GM18502 (cell line): ENCODE measurements at regions not wholly inside any gene's neighbourhood (a gene's known extent, or its start where the extent isn't known, plus 50 kb on each side); places are given as distances from the start of the nearest gene placed in this dataset.
"Not testable (repeated sequence)": the region's sequence is repeated elsewhere in the genome, so short reads cannot be mapped to it uniquely, and the experiment has no call there.

Source experiments
- ATAC-seq: cut with Tn5 transposase; IDR thresholded peaks from one replicate; pipeline ENCODE4 v1.9.1; 2021; ENCODE audit warnings: mild to moderate bottlenecking; ENCODE audit not compliant: unreplicated experiment, poor library complexity

DNA sequence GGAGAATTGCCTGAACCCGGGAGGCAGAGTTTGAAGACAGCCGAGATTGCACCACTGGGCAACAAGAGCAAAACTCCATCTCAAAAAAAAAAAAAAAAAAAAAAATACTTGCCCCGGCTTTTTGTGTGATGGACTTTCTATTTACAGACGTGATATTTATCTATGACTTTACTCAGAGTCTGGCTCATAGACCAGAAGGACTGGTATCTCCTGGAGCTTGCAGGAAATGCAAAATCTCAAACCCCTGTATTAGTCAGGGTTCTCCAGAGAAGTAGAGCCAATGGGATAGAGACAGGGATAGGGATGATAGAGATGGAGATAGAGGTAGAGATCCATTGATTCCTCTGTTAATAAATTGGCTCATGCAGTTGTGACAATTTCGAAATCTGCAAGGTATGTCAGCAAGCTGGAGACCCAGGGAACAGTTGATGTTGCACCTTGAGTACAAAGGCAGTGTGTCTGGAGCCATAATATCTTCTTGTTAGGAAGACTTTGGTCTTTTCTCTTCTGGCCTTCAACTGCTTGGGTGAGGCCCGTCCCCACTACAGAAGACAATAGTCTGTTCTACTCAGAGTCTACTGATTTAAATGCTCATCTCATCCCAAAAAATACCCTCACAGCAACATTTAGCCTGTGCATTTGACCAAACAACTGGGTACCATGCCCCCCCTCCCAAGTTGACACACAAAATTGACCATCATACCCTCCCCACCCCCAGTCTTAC, 195.4 kb upstream of the MSX2 start:
- ATAC-seq: no peak

DNA sequence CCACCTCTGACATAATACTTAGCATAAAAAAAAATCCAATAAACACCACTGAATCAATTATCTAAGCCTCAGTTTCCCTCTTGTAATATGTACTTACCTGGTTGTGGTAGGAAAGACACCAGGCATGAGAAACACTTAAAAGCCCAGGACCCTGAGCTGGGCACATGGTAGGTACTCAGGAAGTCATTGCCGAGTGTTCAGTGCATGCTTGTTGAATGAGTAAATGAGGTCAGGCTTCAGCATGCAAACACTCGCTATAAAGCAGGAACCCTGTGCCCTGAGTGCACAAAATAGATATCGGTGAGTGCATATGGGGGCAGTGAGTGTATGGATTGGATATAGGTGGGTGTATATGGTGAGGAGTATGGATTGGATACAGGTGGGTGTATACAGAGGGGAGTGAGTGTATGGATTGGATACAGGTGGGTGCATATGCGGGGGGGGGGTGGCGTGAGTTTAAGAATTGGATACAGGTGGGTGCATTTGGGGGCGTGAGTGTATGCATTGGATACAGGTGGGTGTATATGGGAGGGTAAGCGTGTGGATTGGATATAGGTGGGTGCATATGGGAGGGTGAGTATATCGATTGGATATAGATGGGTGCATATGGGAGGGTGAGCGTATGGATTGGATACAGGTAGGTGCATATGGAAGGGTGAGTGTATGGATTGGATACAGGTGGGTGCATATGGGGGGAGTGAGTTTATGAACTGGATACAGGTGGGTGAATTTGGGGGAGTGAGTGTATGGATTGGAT, 194.3 kb upstream of the MSX2 start:
- ATAC-seq: no peak

DNA sequence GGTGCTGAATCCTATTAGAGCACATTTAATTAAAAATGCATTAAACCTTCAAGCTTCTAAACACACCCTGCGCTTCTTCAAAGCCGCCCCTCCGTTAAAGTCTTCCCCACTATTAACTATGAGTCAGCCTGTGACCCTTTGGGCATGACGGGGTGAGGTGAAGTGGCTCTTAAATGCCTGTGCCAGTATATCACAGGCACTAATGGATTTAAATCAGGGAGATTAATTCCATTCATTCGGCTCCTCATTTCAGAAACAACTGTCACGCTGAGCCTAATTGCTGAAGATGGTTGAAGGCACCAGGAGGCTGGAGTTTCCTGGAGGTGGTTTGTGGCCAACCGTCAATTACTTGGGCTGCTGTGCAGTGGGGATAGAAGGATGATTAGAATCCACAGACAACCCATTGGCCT, 192.6 kb upstream of the MSX2 start:
- ATAC-seq: no peak

DNA sequence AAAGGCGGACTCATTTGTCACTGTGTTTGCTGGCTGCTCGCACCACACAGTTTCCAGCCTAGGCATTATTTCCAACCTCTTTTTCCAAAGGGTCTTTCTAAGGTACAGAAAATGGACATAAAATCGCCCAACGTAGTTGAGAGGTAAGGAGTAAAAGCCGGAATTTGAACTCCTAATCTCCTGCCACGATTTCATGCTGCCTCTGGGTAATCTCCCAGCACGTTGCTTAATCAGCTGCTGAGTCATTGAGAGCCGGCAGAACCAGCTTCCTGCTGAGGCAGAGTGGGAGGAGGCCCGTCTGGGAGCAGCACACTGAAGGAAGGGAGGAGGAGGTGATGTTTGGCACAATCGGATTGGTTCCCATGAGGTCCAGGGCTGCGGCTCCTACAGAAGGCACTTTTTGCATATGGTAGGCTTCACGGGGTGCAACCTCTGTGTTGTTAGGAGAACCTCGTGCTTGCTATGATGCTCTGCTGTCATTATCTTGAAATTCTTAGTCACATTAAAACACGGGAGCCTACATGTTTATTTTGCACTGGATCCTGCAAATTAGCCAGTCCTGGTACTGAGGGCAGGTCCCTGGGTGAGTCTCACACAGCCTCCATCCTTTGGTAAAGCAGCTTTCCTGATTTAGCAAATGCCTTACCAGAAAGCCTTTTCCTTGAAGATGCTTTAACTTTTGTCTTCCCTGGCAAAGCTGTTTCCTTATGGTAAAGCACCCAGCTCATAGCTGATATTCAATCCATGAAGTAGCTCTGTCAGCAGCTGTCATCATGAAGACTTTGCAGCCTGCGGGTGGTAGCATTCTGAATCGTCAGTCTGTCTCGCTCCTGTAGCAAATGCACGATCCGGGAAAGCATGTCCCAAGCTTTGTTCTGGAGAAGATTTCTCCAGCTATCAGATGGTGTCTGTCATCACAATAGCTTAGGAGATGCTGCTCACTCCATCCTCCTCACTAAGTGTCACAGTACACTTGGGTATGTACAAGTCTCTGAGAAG, 191.6 kb upstream of the MSX2 start:
- no peak for ATAC-seq

DNA sequence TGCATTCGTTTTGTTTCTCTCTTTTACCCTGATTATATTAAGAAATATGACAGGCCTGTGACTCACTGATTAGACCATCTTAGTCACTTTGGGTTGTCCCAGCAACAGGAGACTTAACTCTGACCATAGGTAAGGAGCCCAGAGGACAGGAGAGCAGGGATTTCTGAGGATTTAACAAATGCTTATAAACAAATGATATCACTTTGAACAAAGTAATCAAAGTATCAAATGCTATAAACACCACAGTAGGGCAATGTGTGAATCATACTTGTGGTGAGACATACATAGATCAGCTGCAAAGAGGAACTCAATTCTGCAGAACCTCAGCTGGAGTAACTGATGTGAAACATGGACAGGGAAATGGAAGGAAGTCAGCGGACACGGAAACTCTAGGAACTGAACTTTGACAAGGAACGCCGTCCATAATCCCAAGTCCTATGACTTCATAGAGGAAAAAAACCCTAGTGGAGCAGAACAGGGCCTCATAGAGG, 190.6 kb upstream of the MSX2 start:
- ATAC-seq: no peak

DNA sequence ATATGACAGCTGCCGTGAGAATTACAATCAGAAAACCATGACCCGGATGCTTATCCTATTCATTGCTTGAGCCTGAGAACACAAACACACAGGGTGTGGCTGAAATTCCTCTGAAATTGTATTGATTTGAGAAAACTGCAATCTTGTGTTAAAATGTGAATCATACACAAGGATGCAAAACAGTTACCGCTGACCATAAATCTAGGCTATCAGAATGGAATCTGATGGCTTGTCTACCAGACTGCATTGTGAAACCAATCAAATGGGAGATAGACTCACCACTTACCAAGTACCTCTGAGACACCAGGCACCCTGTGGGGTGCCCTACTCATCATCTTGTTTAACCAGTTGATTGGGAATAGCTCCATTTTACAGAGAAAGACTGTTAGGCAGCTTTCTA, 188.7 kb upstream of the MSX2 start:
- no peak for ATAC-seq

DNA sequence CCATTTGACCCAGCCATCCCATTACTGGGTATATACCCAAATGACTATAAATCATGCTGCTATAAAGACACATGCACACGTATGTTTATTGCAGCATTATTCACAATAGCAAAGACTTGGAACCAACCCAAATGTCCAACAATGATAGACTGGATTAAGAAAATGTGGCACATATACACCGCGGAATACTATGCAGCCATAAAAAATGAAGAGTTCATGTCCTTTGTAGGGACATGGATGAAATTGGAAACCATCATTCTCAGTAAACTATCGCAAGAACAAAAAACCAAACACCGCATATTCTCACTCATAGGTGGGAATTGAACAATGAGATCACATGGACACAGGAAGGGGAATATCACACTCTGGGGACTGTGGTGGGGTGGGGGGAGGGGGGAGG, 184.6 kb upstream of the MSX2 start:
- not testable (repeated sequence) for ATAC-seq

DNA sequence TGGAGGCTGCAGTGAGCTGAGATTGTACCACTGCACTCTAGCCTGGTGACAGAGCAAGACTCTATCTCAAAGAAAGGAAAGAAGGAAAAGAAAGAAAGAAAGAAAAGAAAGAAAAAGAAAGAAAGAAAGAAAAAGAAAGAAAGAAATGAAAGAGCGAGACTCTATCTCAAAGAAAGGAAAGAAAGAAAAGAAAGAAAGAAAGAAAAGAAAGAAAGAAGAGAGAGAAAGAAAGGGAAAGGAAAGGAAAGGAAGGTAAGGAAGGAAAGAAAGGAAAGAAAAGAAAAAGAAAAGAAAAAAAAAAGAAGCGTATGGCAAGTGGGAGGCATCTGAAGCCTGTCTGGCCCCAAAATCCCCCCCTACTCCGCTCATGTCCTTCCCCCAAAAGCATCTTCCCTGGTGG, 182.3 kb upstream of the MSX2 start:
- ATAC-seq: no peak

DNA sequence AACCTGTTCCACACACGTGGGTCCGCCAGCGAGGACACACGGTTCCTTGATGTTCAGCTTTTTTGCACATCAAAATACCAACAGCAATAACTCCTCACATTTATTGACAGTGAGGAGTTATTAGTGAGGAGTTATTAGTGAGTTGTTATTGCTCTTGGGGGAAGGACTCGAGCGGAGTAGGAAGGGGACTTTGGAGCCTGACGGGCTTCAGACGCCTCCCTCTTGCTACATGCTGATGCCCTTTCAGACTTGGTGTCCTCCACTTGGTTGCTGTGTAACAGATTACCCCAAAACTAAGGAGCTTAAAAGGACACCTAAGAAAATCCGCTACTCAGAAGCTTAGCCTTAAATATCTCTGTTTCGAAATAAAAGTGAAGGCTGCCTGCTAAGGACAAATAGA, 181.9 kb upstream of the MSX2 start:
- ATAC-seq: no peak

DNA sequence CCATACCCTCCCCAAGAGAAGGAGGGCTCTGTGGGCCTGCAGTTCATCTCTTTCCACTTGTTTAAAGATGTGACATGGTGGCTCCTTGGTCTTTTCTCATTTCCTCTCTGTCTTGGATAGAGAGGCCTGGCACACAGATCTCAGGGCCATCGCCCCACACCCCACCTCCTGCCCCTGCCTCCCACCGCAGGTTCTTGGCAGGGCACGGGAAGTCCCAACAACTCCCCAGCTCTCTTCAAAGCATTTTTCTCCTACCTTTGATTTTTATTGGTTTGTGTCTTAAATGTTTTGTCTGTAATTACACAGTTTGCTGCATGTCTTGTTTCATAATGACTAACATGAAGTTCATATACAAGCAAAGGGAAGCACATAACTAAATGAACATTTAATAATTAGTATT, 178.5 kb upstream of the MSX2 start:
- ATAC-seq: no peak

DNA sequence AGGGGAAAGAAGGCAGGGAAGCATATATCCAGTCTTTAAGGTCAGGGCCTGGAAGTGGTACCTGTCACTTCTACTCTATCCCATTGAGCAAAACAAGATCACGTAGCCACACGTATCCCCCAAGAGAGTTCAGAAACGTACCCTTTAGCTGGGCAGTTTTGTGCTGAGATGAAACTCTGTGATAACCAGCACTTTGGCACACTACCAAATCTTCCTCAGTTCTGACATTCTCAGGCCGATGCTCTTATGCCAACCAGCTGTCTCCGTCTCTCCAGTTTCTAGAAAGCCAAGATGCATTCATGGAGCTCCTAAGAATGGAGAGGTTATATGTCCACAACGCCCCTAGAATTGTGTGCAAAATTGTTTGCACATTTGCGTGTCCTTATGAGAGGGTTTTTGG, 176.6 kb upstream of the MSX2 start:
- ATAC-seq: no peak

DNA sequence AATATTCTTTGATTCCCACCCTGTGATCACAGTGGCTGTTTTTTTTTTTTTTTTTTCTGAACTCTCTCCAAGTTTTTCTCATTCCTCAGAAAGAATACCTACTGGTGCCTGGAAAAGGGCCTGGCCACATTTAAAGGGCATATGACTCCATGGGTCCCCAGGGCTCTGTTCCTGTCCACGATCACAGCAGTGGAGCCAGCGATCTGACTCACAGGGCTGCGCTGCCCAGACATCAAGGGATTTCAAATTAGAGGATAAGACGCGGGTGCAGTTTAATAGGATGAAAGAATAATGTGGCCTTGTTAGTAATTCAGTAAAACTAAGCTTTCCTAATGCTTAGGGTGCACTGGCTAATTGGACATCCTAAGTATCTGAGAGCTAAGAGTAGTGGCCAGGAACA, 175.1 kb upstream of the MSX2 start:
- ATAC-seq: no peak

DNA sequence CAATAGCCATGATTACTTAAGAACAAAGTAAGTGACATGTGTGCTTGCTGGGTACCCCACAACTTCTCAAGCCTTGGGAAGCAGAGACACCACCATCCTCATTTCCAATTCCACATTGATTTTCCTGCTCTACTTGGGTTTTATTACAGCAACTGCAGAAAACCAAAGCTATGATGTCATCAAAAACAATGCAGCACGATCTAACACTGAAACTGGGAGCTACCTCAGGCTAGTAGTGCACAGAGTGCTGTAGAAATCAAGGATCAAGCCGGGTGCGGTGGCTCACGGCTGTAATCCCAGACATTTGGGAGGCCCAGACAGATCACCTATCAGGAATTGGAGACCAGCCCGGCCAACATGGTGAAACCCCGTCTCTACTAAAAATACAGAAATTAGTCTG, 174.4 kb upstream of the MSX2 start:
- ATAC-seq: no peak

DNA sequence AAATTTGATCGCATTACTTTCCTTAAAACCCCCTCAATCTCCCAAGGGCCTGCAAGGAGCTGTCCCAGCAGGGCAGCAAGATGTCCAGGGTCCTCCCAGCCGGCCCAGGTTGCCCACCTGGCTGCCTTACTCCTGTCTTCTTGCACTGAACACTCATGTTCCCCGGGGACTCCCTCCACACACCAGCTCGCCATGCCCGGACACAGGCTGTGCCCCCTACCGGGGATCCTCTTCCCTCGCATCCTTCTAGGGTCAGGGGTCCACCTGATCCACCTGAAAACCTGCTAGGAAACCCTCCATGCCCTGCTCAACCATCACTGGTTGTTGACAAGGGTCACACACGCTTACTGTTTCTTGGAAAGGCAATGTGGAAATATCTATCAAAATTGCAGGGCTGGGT, 172.0 kb upstream of the MSX2 start:
- ATAC-seq: no peak

DNA sequence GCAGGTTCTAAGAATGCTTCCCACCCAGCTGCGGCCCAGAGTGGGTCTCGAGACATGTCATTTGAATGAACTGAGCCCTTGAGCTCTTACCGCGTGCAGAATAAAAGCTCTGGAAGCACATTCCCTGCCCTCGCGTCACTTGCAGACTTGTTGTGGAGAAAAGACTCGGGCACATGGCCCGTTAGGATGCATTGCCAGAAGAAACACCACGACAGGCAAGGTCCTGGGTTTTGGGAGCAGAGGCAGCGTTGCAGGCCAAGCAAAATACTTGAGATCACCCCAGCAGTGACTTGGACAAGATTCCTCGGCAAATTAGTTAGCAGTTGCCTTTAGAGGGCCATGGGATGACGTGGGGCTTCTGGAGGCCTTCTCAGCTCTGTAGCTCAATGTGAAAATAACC, 170.8 kb upstream of the MSX2 start:
- ATAC-seq: no peak

DNA sequence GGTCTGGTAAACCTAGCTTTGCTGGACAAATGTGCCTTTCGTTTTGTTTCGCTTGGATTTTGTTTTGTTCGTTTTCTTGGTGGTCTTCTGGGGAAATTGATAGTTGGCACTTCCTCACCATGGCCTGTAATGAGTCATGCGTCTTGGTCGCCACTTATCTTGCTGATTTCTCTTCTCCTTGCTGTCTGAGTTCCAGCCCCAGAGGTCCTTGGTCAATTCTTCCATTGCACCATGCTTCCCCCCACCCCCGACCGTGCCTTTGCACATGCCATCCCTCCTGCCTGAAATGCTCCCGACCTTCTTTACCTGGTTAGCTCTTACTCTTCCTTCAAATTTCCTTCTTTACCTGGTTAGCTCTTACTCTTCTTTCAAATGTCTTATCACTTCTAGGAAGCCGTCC, 168.7 kb upstream of the MSX2 start:
- no peak for ATAC-seq

DNA sequence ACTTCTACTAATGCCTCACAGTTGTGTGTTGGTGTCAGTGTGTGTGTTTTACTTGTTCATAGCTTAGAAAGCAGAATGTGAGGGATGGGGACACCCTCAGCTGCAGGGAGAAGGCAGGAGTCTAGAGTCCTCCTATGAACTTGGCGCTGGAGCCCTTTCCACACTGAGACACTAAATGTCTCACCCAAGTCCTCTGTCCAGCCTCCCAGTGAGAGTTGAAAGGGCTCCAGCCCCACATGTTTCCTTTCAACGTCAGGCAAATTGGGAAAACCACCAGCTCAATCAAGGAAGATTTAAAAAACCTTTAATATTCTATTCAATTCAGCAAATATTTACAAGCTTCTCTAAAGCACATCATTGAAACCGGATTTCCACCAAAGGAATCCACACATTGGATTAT, 167.6 kb upstream of the MSX2 start:
- ATAC-seq: no peak

DNA sequence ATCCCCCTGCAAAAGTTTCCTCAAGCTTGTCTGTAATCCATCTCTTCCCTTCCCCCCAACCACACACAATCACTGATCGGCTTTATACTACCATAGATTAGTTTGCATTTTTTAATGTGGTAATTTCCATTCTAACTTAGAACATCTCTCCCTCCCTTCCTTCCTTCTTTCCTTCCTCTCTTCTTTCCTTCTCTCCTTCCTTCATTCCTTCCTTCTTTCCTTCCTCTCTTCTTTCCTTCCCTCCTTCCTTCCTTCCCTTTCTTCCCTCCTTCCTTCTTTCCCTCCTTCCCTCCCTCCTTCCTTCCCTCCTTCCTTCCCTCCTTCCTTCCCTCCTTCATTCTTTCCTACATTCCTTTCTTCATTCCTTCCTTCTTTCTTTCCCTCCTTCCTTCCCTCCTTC, 166.2 kb upstream of the MSX2 start:
- no peak for ATAC-seq

DNA sequence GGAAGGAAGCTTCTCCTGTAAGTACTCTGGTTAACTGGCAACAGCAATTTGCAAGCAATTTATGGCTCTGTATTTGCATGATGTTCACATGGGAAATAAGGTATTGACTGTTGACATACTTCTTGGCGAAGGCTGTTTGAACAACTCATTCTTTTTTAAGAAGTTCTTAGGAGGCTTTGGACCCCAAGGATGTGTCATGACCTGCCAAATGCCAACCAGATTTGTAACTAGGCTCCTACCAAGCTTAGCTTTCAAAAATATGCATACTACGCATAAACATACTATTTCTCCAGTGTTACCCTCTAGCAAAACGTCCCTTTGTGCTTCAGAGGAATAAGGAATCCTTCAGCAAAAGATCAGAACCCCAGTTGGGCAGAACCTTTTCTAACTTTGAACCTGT, 165.2 kb upstream of the MSX2 start:
- no peak for ATAC-seq

DNA sequence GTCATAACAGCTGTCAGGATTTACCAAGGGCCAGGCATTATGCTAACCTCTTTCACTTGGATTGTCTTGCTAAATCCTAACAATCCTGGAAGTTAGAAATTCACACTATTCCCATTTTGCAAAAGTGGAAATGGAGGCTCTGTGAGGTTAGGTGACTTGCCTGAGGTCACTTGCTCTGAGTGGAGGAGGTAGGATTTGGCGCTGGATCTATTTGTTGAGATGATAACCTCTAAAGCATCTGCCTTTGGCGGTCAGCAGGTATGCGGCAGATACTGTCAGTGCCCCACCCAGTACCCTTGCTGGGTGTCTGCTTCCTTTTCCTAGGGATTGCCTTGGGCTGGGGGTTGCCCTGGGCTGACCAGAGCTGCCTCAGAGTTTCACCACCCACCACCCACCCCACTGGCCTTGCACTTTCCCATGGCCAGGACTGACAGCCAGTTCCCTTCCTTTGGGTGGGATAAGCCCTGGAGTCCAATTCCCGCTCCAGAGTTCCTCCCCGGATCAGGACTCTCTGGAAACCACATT, 164.8 kb upstream of the MSX2 start:
- ATAC-seq: no peak

DNA sequence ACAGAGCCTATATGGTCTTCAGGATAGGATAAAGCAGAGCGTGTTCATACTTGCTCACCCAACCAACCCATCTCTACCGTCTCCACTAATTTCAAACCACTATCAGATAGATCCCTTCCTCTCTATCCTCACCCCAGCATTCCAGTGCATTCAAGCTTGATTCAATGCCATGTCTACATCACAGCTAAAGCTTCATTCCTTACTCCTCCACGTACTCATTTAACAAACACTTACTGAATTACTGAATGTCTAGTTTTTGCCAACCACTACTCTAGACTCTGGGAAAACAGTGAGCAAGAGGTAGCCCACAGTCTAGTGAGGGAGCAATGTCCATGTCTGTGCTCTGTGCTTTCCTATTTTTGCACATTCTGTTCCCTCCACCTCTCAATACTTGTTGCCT, 163.5 kb upstream of the MSX2 start:
- no peak for ATAC-seq
